Upper lobe of left lung (tissue), 6 donors: ENCODE measurements at regions not wholly inside any gene's neighbourhood (a gene's known extent, or its start where the extent isn't known, plus 50 kb on each side); places are given as distances from the start of the nearest gene placed in this dataset.

Experiments
- ATAC-seq, 2 donors: fragments of 200-7000 bp; cut with Tn5 transposase; one replicate each; pipeline ENCODE4 v1.9.1; 2022; ENCODE audit warnings: mild to moderate bottlenecking in 2 of 2, moderate library complexity in 2 of 2; ENCODE audit not compliant: low FRiP score in 2 of 2
- DNase-seq, 2 donors: peaks; one replicate each; pipeline ENCODE4 v3.0.0-alpha.2; 2019 to 2020
- H3K27ac ChIP-seq, 4 donors: fragments of 200-600 bp; sonication (generic); one replicate each; pipeline ENCODE4 v1.5.1; 2016 to 2019
- H3K27me3 ChIP-seq, 4 donors: fragments of 200-600 bp; sonication (generic); one replicate each; pipeline ENCODE4 v1.5.1; 2017 to 2019
- H3K36me3 ChIP-seq, 4 donors: fragments of 200-600 bp; sonication (generic); one replicate each; pipeline ENCODE4 v1.5.1; 2016 to 2019
- H3K4me1 ChIP-seq, 4 donors: fragments of 200-600 bp; sonication (generic); one replicate each; pipeline ENCODE4 v1.5.1; 2018 to 2019
- H3K4me3 ChIP-seq, 4 donors: fragments of 200-600 bp; sonication (generic); one replicate each; pipeline ENCODE4 v1.5.1; 2017 to 2019; ENCODE audit warnings: mild to moderate bottlenecking in 2 of 4, moderate library complexity in 1 of 4
- H3K9me3 ChIP-seq, 4 donors: fragments of 200-600 bp; sonication (generic); one replicate each; pipeline ENCODE4 v1.5.1; 2018 to 2019
- EP300 ChIP-seq, 4 donors: sonication (generic); formaldehyde crosslinking; IDR thresholded peaks; one replicate each; pipeline ENCODE4 v1.5.1; 2017; ENCODE audit warnings: antibody characterized with exemption in 4 of 4, control low read depth in 2 of 4
- POLR2A ChIP-seq, 4 donors: fragments of 450-650 bp; IDR thresholded peaks; one replicate each; pipeline ENCODE4 v1.5.1; 2016 to 2017; ENCODE audit warnings: antibody characterized with exemption in 4 of 4, mild to moderate bottlenecking in 2 of 4
- POLR2AphosphoS5 ChIP-seq, 2 donors: sonication (generic); formaldehyde crosslinking; IDR thresholded peaks; one replicate each; pipeline ENCODE4 v1.5.1; 2017; ENCODE audit warnings: antibody characterized with exemption in 2 of 2
- WGBS, 2 donors: methylation state at CpG; one replicate each; pipeline ENCODE4 v1.1.5; 2017 to 2018; 5-methylcytosine and 5-hydroxymethylcytosine counted together
- TF ChIP-seq, protein P1 (sequence below), 6 experiments: fragments of 450-650 bp in 4 of 6; fragments of 200-600 bp in 2 of 6; sonication (generic) in 2 of 6; IDR thresholded peaks; one replicate each; pipeline ENCODE4 v1.5.1; 2016 to 2019; ENCODE audit warnings: antibody characterized with exemption in 6 of 6
- donor health status: DM: no; HTN: no; CAD: no; lungs with moderate emphysema.
- donor health status: DM: no; HTN: yes; CAD: no; lungs with severe emphysema.

GRCh38 chr7:159323359-159323758, 178.7 kb upstream of the VIPR2 start:
- Histone ChIP-seq H3K36me3 (no peaks in the 10 kb centered on the region), H3K27me3 (no peaks in the 10 kb centered on the region), H3K27ac (no peak overlapping the region), H3K9me3 (peaks cover 3 to 19% (median 6%) of the 10 kb centered on the region in 4 donors), H3K4me1 (no peaks in the 10 kb centered on the region), H3K4me3 (no peak overlapping the region)
- 76 to 82% methylated on average over 4 of the region's 4 CpGs for WGBS, 2 donors
- ATAC-seq (no peak), DNase-seq (no peak)
- no peak for TF ChIP-seq POLR2AphosphoS5 (IDR thresholded peaks at IDR 0.05)
- TF ChIP-seq, protein P1, sequence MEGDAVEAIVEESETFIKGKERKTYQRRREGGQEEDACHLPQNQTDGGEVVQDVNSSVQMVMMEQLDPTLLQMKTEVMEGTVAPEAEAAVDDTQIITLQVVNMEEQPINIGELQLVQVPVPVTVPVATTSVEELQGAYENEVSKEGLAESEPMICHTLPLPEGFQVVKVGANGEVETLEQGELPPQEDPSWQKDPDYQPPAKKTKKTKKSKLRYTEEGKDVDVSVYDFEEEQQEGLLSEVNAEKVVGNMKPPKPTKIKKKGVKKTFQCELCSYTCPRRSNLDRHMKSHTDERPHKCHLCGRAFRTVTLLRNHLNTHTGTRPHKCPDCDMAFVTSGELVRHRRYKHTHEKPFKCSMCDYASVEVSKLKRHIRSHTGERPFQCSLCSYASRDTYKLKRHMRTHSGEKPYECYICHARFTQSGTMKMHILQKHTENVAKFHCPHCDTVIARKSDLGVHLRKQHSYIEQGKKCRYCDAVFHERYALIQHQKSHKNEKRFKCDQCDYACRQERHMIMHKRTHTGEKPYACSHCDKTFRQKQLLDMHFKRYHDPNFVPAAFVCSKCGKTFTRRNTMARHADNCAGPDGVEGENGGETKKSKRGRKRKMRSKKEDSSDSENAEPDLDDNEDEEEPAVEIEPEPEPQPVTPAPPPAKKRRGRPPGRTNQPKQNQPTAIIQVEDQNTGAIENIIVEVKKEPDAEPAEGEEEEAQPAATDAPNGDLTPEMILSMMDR (IDR thresholded peaks at IDR 0.05) = no peak
- no peak for TF ChIP-seq EP300 (IDR thresholded peaks at IDR 0.05)
- TF ChIP-seq POLR2A (IDR thresholded peaks at IDR 0.05) = no peak

DNA sequence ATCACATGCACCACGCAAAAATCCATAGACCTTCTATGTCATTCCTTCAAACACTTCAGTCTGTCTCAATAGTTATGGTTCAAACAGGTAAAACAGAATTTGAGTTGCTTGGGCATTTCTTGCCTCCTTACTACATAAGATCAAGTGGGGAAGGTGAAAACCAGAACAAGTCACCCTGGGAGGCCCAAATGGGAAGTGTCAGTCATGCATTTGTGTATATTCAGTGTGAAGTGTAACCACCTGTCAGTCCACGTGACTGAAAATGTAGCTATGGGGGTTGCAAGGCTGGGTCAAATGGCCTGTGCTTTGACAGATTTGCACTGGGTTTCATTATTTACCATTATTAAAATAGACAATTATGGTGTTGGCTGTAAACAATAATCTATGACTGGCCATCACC, 176.6 kb upstream of the VIPR2 start:
- 60 to 66% methylated on average over 2 of the region's 2 CpGs for WGBS, 2 donors
- no peak for ATAC-seq

DNA sequence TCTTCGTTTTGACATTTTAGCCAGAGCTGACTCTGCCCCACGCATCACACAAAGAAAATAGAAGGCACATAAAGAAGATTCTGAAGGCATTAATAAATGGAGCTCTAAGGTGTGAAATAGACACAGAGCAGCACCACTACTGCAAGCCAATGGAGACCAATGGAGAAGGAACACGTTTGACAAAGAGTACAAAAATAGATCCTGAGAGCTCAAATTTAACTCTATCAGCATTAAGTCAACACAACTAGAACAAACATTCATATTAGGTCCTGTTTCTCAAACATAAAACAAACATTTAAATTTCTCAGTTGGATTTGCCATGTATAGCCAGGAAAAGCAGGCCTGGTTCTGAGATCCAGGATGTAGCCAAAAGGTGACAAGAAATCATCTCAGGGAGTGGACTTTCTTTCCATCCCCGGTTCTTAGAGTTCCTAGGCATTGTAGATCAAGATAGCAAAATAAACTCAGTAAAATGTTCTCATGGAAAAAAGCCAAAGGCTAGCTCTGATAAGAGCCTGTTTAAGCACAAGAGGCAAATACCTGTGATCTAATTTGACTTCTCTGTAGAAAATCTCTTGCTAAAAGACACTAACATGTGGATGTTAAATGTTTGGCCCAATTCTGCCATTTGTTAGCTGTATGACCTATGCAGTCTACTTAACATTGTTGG, 174.2 kb upstream of the VIPR2 start:
- DNase-seq (no peak), ATAC-seq (no peak)
- Histone ChIP-seq H3K4me1 (no peaks in the 10 kb centered on the region), H3K27ac (no peak overlapping the region), H3K4me3 (no peak overlapping the region), H3K9me3 (no peaks in the 10 kb centered on the region), H3K36me3 (no peaks in the 10 kb centered on the region), H3K27me3 (no peaks in the 10 kb centered on the region)
- TF ChIP-seq EP300 (IDR thresholded peaks at IDR 0.05) (no peak), POLR2A (IDR thresholded peaks at IDR 0.05) (no peak), POLR2AphosphoS5 (IDR thresholded peaks at IDR 0.05) (no peak)
- TF ChIP-seq, protein P1 (IDR thresholded peaks at IDR 0.05) = no peak
- 43 to 45% methylated on average over 4 of the region's 4 CpGs for WGBS, 2 donors

More for the DNA sequence above, 176.6 kb upstream of the VIPR2 start:
- peaks cover 0 to under 1% (median 0%) of the 10 kb centered on the region in 4 donors for H3K9me3 ChIP-seq
- no peaks in the 10 kb centered on the region for H3K27me3 ChIP-seq
- TF ChIP-seq POLR2A (IDR thresholded peaks at IDR 0.05) = no peak
- no peak for TF ChIP-seq POLR2AphosphoS5 (IDR thresholded peaks at IDR 0.05)
- TF ChIP-seq, protein P1 (IDR thresholded peaks at IDR 0.05) = no peak
- TF ChIP-seq EP300 (IDR thresholded peaks at IDR 0.05) = no peak
- no peak for DNase-seq
- no peak overlapping the region for H3K27ac ChIP-seq
- H3K4me3 ChIP-seq = no peak overlapping the region
- no peaks in the 10 kb centered on the region for H3K36me3 ChIP-seq
- no peaks in the 10 kb centered on the region for H3K4me1 ChIP-seq

GRCh38 chr7:159317294-159317693, 172.6 kb upstream of the VIPR2 start:
- Histone ChIP-seq H3K9me3 (no peaks in the 10 kb centered on the region), H3K27me3 (no peaks in the 10 kb centered on the region)

More at GRCh38 chr7:159317294-159317693, 172.6 kb upstream of the VIPR2 start:
- DNase-seq = no peak
- H3K36me3 ChIP-seq = no peaks in the 10 kb centered on the region
- ATAC-seq = no peak
- TF ChIP-seq POLR2A (IDR thresholded peaks at IDR 0.05) (no peak), EP300 (IDR thresholded peaks at IDR 0.05) (no peak), POLR2AphosphoS5 (IDR thresholded peaks at IDR 0.05) (no peak)
- TF ChIP-seq, protein P1 (IDR thresholded peaks at IDR 0.05) = no peak
- no peak overlapping the region for H3K4me3 ChIP-seq
- H3K4me1 ChIP-seq = no peaks in the 10 kb centered on the region
- no peak overlapping the region for H3K27ac ChIP-seq
